ENCODE measurements at regions not wholly inside any gene's neighbourhood (a gene's known extent, or its start where the extent isn't known, plus 50 kb on each side); places are given as distances from the start of the nearest gene placed in this dataset.

GRCh38 chr13:68584776-68585175, 1354.6 kb upstream of the PCDH9 start:
- WGBS (ENCODE audit: insufficient coverage, low coverage, missing lambda C conversion rate) = 22% methylated on average over 1 of the region's 1 CpG
- H3K4me3 ChIP-seq = no peak overlapping the region

DNA sequence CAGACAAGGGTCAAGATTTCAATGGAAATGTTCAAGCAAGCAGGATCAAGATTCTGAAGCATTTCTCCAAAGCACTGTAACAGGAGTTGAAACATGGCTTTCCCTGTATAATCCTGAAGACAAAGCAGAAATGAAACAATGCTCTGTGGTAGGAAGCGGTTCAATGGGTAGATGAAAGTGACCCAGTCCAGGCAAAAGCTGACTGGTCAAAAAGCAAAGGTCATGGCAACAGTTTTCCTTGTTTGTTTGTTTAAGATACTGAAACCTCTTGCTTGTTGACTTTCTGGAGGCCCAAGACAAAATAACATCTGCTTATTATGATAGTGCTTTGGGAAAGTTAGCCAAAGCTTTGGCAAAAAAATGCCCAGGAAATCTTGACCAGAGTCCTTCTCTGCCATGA, 1343.9 kb upstream of the PCDH9 start:
- FAIRE-seq = no peak
- intact Hi-C loops (cut with micrococcal nuclease) = no loop called here
- Histone ChIP-seq H3K4me2 (ENCODE audit: insufficient read depth, low read length) (no peak overlapping the region), H3K9me1 (ENCODE audit: control insufficient read depth, insufficient read depth, low read length) (no peaks in the 10 kb centered on the region), H2AFZ (ENCODE audit: low read depth, low read length) (no peak overlapping the region), H3K36me3 (ENCODE audit: control insufficient read depth, insufficient read depth, low read length) (no peaks in the 10 kb centered on the region), H4K20me1 (replicated peaks; ENCODE audit: control insufficient read depth, insufficient read depth, low read length) (no peaks in the 10 kb centered on the region), H3K4me1 (replicated peaks in 1 of 2; ENCODE audit: control insufficient read depth in 2 of 2, insufficient read depth in 2 of 2, low read length in 2 of 2) (no peaks in the 10 kb centered on the region), H3K9ac (ENCODE audit: insufficient read depth in 1 of 2, low read depth in 2 of 2, low read length in 2 of 2) (no peak overlapping the region), H3K4me3 (no peak overlapping the region), H3K27ac (ENCODE audit: extremely low read depth, low read depth, low read length) (no peak overlapping the region), H3K9me3 (replicated peaks; ENCODE audit: control insufficient read depth, insufficient read depth, low read depth, low read length) (no peaks in the 10 kb centered on the region), H3K79me2 (ENCODE audit: control insufficient read depth, insufficient read depth, low read length) (no peaks in the 10 kb centered on the region), H3K27me3 (ENCODE audit: control insufficient read depth in 2 of 2, insufficient read depth in 2 of 2, low read length in 2 of 2) (no peaks in the 10 kb centered on the region)
- WGBS (ENCODE audit: insufficient coverage, low coverage, missing lambda C conversion rate) = 0% methylated on average over 1 of the region's 1 CpG
- ATAC-seq = no peak
- ChIA-PET POLR2A (no interaction called here), CTCF (ENCODE audit: low intra/inter-chr PET ratio) (no interaction called here)
- in situ Hi-C loops (cut with MboI) = no loop called here
- TF ChIP-seq MAFF (IDR thresholded peaks at IDR 0.05; ENCODE audit: low read length) (no peak), SMC3 (conservative IDR thresholded peaks at IDR 0.05; ENCODE audit: insufficient read depth, low read depth, low read length) (no peak), TBP (optimal IDR thresholded peaks at IDR 0.05; ENCODE audit: low read depth, low read length) (no peak)
- TF ChIP-seq, protein P1, sequence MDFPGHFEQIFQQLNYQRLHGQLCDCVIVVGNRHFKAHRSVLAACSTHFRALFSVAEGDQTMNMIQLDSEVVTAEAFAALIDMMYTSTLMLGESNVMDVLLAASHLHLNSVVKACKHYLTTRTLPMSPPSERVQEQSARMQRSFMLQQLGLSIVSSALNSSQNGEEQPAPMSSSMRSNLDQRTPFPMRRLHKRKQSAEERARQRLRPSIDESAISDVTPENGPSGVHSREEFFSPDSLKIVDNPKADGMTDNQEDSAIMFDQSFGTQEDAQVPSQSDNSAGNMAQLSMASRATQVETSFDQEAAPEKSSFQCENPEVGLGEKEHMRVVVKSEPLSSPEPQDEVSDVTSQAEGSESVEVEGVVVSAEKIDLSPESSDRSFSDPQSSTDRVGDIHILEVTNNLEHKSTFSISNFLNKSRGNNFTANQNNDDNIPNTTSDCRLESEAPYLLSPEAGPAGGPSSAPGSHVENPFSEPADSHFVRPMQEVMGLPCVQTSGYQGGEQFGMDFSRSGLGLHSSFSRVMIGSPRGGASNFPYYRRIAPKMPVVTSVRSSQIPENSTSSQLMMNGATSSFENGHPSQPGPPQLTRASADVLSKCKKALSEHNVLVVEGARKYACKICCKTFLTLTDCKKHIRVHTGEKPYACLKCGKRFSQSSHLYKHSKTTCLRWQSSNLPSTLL (IDR thresholded peaks at IDR 0.05) = no peak
- no peak for DNase-seq (ENCODE audit: extremely low read depth in 1 of 4, low spot score in 3 of 4)
- BruUV-seq (replicated peaks) = no TSS peak

More at GRCh38 chr13:68584776-68585175, 1354.6 kb upstream of the PCDH9 start:
- TF ChIP-seq SRSF7 (optimal IDR thresholded peaks at IDR 0.05; ENCODE audit: low read depth, low read length) = no peak
- no peak for TF ChIP-seq CEBPG (CRISPR knock-in tag; IDR thresholded peaks at IDR 0.05)
- peak in 1 of 2 experiments; percentile 64; a peak in 2 of 4 replicates for TF ChIP-seq CEBPG (tag; conservative IDR thresholded peaks at IDR 0.05 in 1 of 2, IDR thresholded peaks at IDR 0.05 in 1 of 2)
- Histone ChIP-seq H3K4me2 (ENCODE audit: insufficient read depth, low read length) (no peak overlapping the region), H2AFZ (ENCODE audit: low read depth, low read length) (no peak overlapping the region), H3K27me3 (ENCODE audit: control insufficient read depth in 2 of 2, insufficient read depth in 2 of 2, low read length in 2 of 2) (no peaks in the 10 kb centered on the region), H3K9me3 (replicated peaks; ENCODE audit: control insufficient read depth, insufficient read depth, low read depth, low read length) (no peaks in the 10 kb centered on the region), H4K20me1 (replicated peaks; ENCODE audit: control insufficient read depth, insufficient read depth, low read length) (no peaks in the 10 kb centered on the region), H3K27ac (ENCODE audit: extremely low read depth, low read depth, low read length) (no peak overlapping the region), H3K4me1 (replicated peaks in 1 of 2; ENCODE audit: control insufficient read depth in 2 of 2, insufficient read depth in 2 of 2, low read length in 2 of 2) (no peaks in the 10 kb centered on the region), H3K36me3 (ENCODE audit: control insufficient read depth, insufficient read depth, low read length) (no peaks in the 10 kb centered on the region), H3K79me2 (ENCODE audit: control insufficient read depth, insufficient read depth, low read length) (no peaks in the 10 kb centered on the region), H3K9me1 (ENCODE audit: control insufficient read depth, insufficient read depth, low read length) (no peaks in the 10 kb centered on the region), H3K9ac (ENCODE audit: insufficient read depth in 1 of 2, low read depth in 2 of 2, low read length in 2 of 2) (no peak overlapping the region)
- ATAC-seq (no peak), DNase-seq (ENCODE audit: extremely low read depth in 1 of 4, low spot score in 3 of 4) (no peak), FAIRE-seq (no peak)
- CTCF ChIA-PET (ENCODE audit: low intra/inter-chr PET ratio) = no interaction called here
- intact Hi-C loops (cut with micrococcal nuclease) (no loop called here), in situ Hi-C loops (cut with MboI) (no loop called here)
- no TSS peak for BruUV-seq (replicated peaks)
- POLR2A ChIA-PET = no interaction called here

All from K562 (cell line).